GM23338 (cell line): ENCODE measurements at regions not wholly inside any gene's neighbourhood (a gene's known extent, or its start where the extent isn't known, plus 50 kb on each side); places are given as distances from the start of the nearest gene placed in this dataset.

Experiments used
- ATAC-seq: fragments of 200-7000 bp; cut with Tn5 transposase; 3 replicates; pipeline ENCODE4 v1.9.1; 2020
- DNase-seq: peaks from one replicate; pipeline ENCODE4 v3.0.0-alpha.2; 2015; ENCODE audit warnings: low spot score
- H2AFZ ChIP-seq: fragments of 200-600 bp; sonication (generic); 2 replicates; pipeline ENCODE4 v1.8.0; 2016; ENCODE audit warnings: antibody characterized with exemption, mild to moderate bottlenecking, moderate library complexity
- H3F3A ChIP-seq: fragments of 200-600 bp; sonication (generic); replicated peaks from 2 replicates; pipeline ENCODE4 v1.8.0; 2017; ENCODE audit warnings: antibody characterized with exemption, mixed run types, low read depth
- H3K27ac ChIP-seq: fragments of 200-600 bp; sonication (generic); 2 replicates; pipeline ENCODE4 v1.6.1; 2016; ENCODE audit warnings: low read depth
- H3K27me3 ChIP-seq: fragments of 200-600 bp; sonication (generic); 2 replicates; pipeline ENCODE4 v1.8.0; 2016; ENCODE audit warnings: mild to moderate bottlenecking, mixed run types, moderate library complexity; ENCODE audit not compliant: insufficient read depth
- H3K36me3 ChIP-seq: fragments of 200-600 bp; sonication (generic); 2 replicates; pipeline ENCODE4 v1.8.0; 2016; ENCODE audit warnings: mild to moderate bottlenecking; ENCODE audit not compliant: insufficient read depth
- H3K4me1 ChIP-seq: fragments of 200-600 bp; sonication (generic); 2 replicates; pipeline ENCODE4 v1.8.0; 2016; ENCODE audit warnings: mild to moderate bottlenecking, moderate library complexity; ENCODE audit not compliant: insufficient read depth
- H3K4me2 ChIP-seq: fragments of 200-600 bp; sonication (generic); 2 replicates; pipeline ENCODE4 v1.7.1; 2017; ENCODE audit warnings: mixed run types
- H3K4me3 ChIP-seq: fragments of 200-600 bp; sonication (generic); 2 replicates; pipeline ENCODE4 v1.6.1; 2016; ENCODE audit warnings: mixed run types
- H3K79me2 ChIP-seq: fragments of 200-600 bp; sonication (generic); replicated peaks from 2 replicates; pipeline ENCODE4 v1.8.0; 2017; ENCODE audit warnings: mild to moderate bottlenecking; ENCODE audit not compliant: insufficient read depth
- H3K9me2 ChIP-seq: fragments of 200-600 bp; sonication (generic); 2 replicates; pipeline ENCODE4 v1.8.0; 2017; ENCODE audit not compliant: insufficient read depth
- H4K20me1 ChIP-seq: fragments of 200-600 bp; sonication (generic); replicated peaks from 2 replicates; pipeline ENCODE4 v1.8.0; 2017; ENCODE audit warnings: mild to moderate bottlenecking; ENCODE audit not compliant: insufficient read depth
- H3K27ac Mint-ChIP-seq: 2 replicates; pipeline ENCODE4 v1.8.0; 2020; ENCODE audit warnings: inconsistent platforms, mild to moderate bottlenecking, moderate library complexity, mixed read lengths
- H3K27me3 Mint-ChIP-seq: 3 replicates; pipeline ENCODE4 v1.8.0; 2022; ENCODE audit warnings: low read depth, mild to moderate bottlenecking, moderate library complexity, mixed read lengths, inconsistent platforms; ENCODE audit not compliant: insufficient read depth, poor library complexity
- H3K36me3 Mint-ChIP-seq: 3 replicates; pipeline ENCODE4 v1.8.0; 2021; ENCODE audit warnings: low read depth, mild to moderate bottlenecking, inconsistent platforms, moderate library complexity, mixed read lengths
- H3K4me1 Mint-ChIP-seq: 3 replicates; pipeline ENCODE4 v1.8.0; 2020; ENCODE audit warnings: mild to moderate bottlenecking, inconsistent platforms, mixed read lengths
- H3K4me3 Mint-ChIP-seq: 3 replicates; pipeline ENCODE4 v1.8.0; 2021; ENCODE audit warnings: moderate library complexity, mild to moderate bottlenecking, inconsistent platforms, mixed read lengths
- H3K9me3 Mint-ChIP-seq: 3 replicates; pipeline ENCODE4 v1.8.0; 2020; ENCODE audit warnings: moderate library complexity, mild to moderate bottlenecking, inconsistent platforms, mixed read lengths
- CREB1 ChIP-seq: fragments of 250-450 bp; sonication (Bioruptor Pico); IDR thresholded peaks from 2 replicates; pipeline ENCODE4 v1.5.0; 2020; ENCODE audit warnings: low read depth, mild to moderate bottlenecking, moderate library complexity
- CTCF ChIP-seq, 2 experiments: fragments of 200-600 bp in 1 of 2; sonication (generic) in 1 of 2; conservative IDR thresholded peaks; 2 replicates each; pipeline versions ENCODE4 v1.5.1 to v1.6.1; 2016 to 2017; ENCODE audit warnings: antibody characterized with exemption in 2 of 2, low read depth in 2 of 2, mild to moderate bottlenecking in 2 of 2, moderate library complexity in 1 of 2
- ETS1 ChIP-seq: IDR thresholded peaks from 2 replicates; pipeline ENCODE4 v1.6.1; 2016; ENCODE audit warnings: antibody characterized with exemption
- EZH2 ChIP-seq: fragments of 200-600 bp; sonication (generic); IDR thresholded peaks from one replicate; pipeline ENCODE4 v1.8.0; 2017; ENCODE audit warnings: antibody characterized with exemption, mild to moderate bottlenecking, low read depth; ENCODE audit not compliant: unreplicated experiment
- EZH2phosphoT487 ChIP-seq: fragments of 200-600 bp; sonication (generic); IDR thresholded peaks from one replicate; pipeline ENCODE4 v1.8.1; 2018; ENCODE audit warnings: antibody characterized with exemption; ENCODE audit not compliant: unreplicated experiment
- JUNB ChIP-seq: IDR thresholded peaks from one replicate; pipeline ENCODE4 v1.6.1; 2016; ENCODE audit warnings: antibody characterized with exemption; ENCODE audit not compliant: unreplicated experiment
- POLR2AphosphoS5 ChIP-seq: IDR thresholded peaks from 2 replicates; pipeline ENCODE4 v1.6.1; 2016; ENCODE audit warnings: antibody characterized with exemption, low read depth
- REST ChIP-seq: IDR thresholded peaks from one replicate; pipeline ENCODE4 v1.6.1; 2018; ENCODE audit warnings: antibody characterized with exemption; ENCODE audit not compliant: unreplicated experiment
- STAT1 ChIP-seq: IDR thresholded peaks from one replicate; pipeline ENCODE4 v1.6.1; 2016; ENCODE audit warnings: antibody characterized with exemption; ENCODE audit not compliant: unreplicated experiment
- ZNF114 ChIP-seq: fragments of 250-450 bp; sonication (Bioruptor Pico); IDR thresholded peaks from 2 replicates; pipeline ENCODE4 v1.5.0; 2020; ENCODE audit warnings: mild to moderate bottlenecking, moderate library complexity
- ZNF331 ChIP-seq: fragments of 250-450 bp; sonication (Bioruptor Pico); IDR thresholded peaks from 2 replicates; pipeline ENCODE4 v1.5.0; 2020; ENCODE audit warnings: low read depth, mild to moderate bottlenecking, moderate library complexity
- ZNF462 ChIP-seq: fragments of 250-450 bp; sonication (Bioruptor Pico); IDR thresholded peaks from 2 replicates; pipeline ENCODE4 v1.5.0; 2020; ENCODE audit warnings: mild to moderate bottlenecking, moderate library complexity

GRCh38 chr14:28303248-28303647 lies 463.3 kb upstream of the FOXG1 start (continued):
- no peak for TF ChIP-seq ETS1
- no peak for TF ChIP-seq ZNF114 (CRISPR knock-in tag)
- TF ChIP-seq POLR2AphosphoS5 = no peak

GRCh38 chr14:28305938-28306337 lies 460.6 kb upstream of the FOXG1 start:
- Histone ChIP-seq H3K4me3 (no peak overlapping the region), H4K20me1 (no peaks in the 10 kb centered on the region), H3K36me3 (no peaks in the 10 kb centered on the region), H3K27ac (no peak overlapping the region), H3K9me2 (no peaks in the 10 kb centered on the region), H3F3A (no peaks in the 10 kb centered on the region), H3K4me2 (no peak overlapping the region), H3K27me3 (no peaks in the 10 kb centered on the region), H3K4me1 (no peaks in the 10 kb centered on the region), H3K79me2 (no peaks in the 10 kb centered on the region), H2AFZ (no peak overlapping the region)
- DNase-seq (peak; percentile 37), ATAC-seq (peak; percentile 67)
- Mint-ChIP-seq H3K36me3 (peaks cover 4% of the 10 kb centered on the region; the same call in 1 of the 3 replicates), H3K27ac (no peak overlapping the region), H3K4me3 (no peak overlapping the region), H3K4me1 (peaks cover 9% of the 10 kb centered on the region), H3K9me3 (peaks cover 4% of the 10 kb centered on the region), H3K27me3 (peaks cover 2% of the 10 kb centered on the region)
- TF ChIP-seq ZNF331 (CRISPR knock-in tag) (no peak), STAT1 (no peak), EZH2phosphoT487 (no peak), EZH2 (no peak), ZNF114 (CRISPR knock-in tag) (no peak), JUNB (no peak), POLR2AphosphoS5 (no peak), CTCF (conservative IDR thresholded peaks at IDR 0.05; ENCODE audit: low read depth in 2 of 2) (no peak), CREB1 (CRISPR knock-in tag) (no peak), REST (no peak), ZNF462 (no peak), ETS1 (no peak)
